LNCaP clone FGC (cell line): ENCODE measurements at regions not wholly inside any gene's neighbourhood (a gene's known extent, or its start where the extent isn't known, plus 50 kb on each side); places are given as distances from the start of the nearest gene placed in this dataset.

Experiments used
- DNase-seq: peaks from one replicate; pipeline ENCODE4 v3.0.0-alpha.2; 2011; ENCODE audit warnings: low read depth
- H3K4me3 ChIP-seq: 2 replicates; pipeline ENCODE4 v1.5.1; 2011; ENCODE audit warnings: mild to moderate bottlenecking, low read depth, low read length, control low read depth
- CTCF ChIP-seq: IDR thresholded peaks from 2 replicates; pipeline ENCODE4 v1.5.1; 2012; ENCODE audit warnings: mild to moderate bottlenecking; ENCODE audit not compliant: control insufficient read depth, insufficient read depth; ENCODE audit errors: extremely low read depth

DNA sequence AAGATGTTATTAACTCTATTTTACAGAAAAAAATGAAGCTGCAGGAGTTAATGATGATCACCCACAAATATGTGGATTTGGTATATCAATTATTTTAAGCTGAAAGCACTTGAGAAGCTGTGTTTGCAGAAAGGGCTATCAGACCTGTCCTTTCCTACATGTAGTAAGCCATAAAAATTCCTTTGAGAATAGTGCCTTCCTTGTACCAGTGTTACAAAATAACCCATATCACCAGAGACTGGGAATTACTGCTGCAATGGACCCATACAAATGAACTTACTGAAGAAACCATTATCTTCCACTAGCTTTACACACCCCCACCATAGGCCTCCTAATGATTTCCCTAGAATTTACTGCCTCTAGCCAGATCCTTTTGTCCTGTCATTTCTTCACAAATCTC is 99.2 kb upstream of the ZRANB2 start:
- DNase-seq, result no peak
- H3K4me3 ChIP-seq, result no peak overlapping the region
- no peak for TF ChIP-seq CTCF

DNA sequence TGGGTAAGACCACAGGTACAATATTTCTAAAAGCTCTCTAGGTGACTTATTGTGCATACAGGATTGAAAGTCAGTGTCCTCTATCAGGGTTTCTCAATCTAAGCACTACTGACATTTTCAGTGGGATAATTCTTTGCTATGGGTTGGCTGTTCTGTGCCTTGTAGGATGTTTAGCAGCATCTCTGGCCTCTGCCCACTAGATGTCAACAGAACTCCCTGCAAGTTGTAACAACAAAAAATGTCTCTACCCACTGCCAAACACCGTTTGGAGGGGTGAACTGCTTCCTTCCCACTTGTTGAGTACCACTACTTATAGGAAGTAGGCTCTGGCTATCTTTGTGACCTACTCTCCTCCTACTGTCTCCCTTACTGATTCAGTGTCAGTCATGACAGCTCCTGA is 90.1 kb upstream of the ZRANB2 start:
- no peak for DNase-seq
- TF ChIP-seq CTCF, result 0 out of 2 replicates have a peak, but pooled peaks have one; percentile 14
- H3K4me3 ChIP-seq, result no peak overlapping the region

GRCh38 chr1:71167505-71167904 is 86.7 kb upstream of the ZRANB2 start:
- TF ChIP-seq CTCF, result no peak
- H3K4me3 ChIP-seq, result no peak overlapping the region
- DNase-seq, result no peak

DNA sequence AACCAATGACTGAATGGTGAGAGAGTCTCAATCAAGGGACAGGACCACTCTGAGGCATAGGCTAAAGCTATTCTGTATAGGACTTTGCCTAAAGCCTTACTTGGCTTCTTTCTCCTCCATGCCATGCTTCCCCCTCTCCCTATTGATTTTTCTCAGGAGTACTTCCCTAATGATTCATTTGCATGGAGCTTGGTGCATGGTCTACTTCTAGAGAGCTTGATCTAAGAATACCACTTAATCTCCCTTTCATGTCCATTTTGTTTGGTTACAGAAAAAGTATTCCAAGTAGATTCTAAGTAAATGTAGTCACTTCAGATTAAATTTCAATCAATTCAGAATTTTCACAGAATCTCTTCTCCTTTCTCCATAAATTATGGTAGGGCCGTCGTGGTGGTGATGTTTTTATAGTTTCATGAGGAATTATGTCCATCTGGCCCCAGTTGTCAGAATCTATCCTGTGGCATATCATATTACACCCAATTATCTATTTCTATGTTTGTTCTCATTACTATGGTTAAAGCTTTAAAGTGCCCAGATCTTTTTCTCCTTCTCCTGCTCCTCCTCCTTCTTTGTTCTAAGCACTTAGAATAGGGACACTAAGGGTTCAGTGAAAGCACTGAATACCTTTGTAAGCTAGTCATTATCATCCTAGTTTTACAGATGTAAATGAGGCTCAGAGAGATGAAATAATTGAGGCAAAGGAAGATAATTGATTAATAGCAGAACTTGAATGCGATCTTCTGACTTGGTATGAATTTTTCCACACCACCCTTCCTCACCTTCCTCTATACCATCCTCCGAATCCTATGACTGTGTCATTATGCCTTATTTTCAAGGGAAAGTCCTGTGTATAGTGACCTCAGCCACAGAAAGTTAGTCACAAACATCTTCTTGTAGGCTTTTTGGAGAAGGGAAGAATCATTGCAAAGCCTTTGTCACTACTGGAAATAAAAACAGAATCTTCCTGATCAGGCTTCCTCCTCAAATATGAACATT is 85.6 kb upstream of the ZRANB2 start:
- no peak for DNase-seq
- no peak for TF ChIP-seq CTCF
- H3K4me3 ChIP-seq, result no peak overlapping the region

GRCh38 chr1:71157715-71158114 is 76.9 kb upstream of the ZRANB2 start:
- TF ChIP-seq CTCF, result no peak
- DNase-seq, result no peak
- H3K4me3 ChIP-seq, result no peak overlapping the region

- TF ChIP-seq CTCF, result no peak
- no peak overlapping the region for H3K4me3 ChIP-seq
- no peak for DNase-seq
Measured at GRCh38 chr1:71157151-71157550, 76.3 kb upstream of the ZRANB2 start.
